ENCODE measurements at regions not wholly inside any gene's neighbourhood (a gene's known extent, or its start where the extent isn't known, plus 50 kb on each side); places are given as distances from the start of the nearest gene placed in this dataset.

- Histone ChIP-seq H3K27me3 (ENCODE audit: control insufficient read depth, insufficient read depth, low read length) (no peaks in the 10 kb centered on the region), H3K4me3 (ENCODE audit: low read length) (no peak overlapping the region), H3K36me3 (ENCODE audit: control insufficient read depth, low read depth, low read length) (no peaks in the 10 kb centered on the region), H3K4me1 (ENCODE audit: control insufficient read depth, low read depth, low read length) (no peaks in the 10 kb centered on the region), H3K9me3 (ENCODE audit: control insufficient read depth, low read depth, low read length) (no peaks in the 10 kb centered on the region), H3K27ac (ENCODE audit: low read length) (no peak overlapping the region), H3K9ac (ENCODE audit: low read length) (no peak overlapping the region)
These were observed 221.0 kb downstream of the OSR1 start for GRCh38 chr2:19137433-19137832.

GRCh38 chr2:19132967-19133366 lies 225.5 kb downstream of the OSR1 start:
- Histone ChIP-seq H3K9me3 (ENCODE audit: control insufficient read depth, low read depth, low read length) (no peaks in the 10 kb centered on the region), H3K4me3 (ENCODE audit: low read length) (no peak overlapping the region), H3K36me3 (ENCODE audit: control insufficient read depth, low read depth, low read length) (no peaks in the 10 kb centered on the region), H3K27me3 (ENCODE audit: control insufficient read depth, insufficient read depth, low read length) (no peaks in the 10 kb centered on the region), H3K4me1 (ENCODE audit: control insufficient read depth, low read depth, low read length) (no peaks in the 10 kb centered on the region), H3K27ac (ENCODE audit: low read length) (no peak overlapping the region), H3K9ac (ENCODE audit: low read length) (no peak overlapping the region)

GRCh38 chr2:19131871-19132270 lies 226.6 kb downstream of the OSR1 start:
- no peak overlapping the region for H3K9ac ChIP-seq (ENCODE audit: low read length)
- H3K4me1 ChIP-seq (ENCODE audit: control insufficient read depth, low read depth, low read length), result no peaks in the 10 kb centered on the region
- no peaks in the 10 kb centered on the region for H3K36me3 ChIP-seq (ENCODE audit: control insufficient read depth, low read depth, low read length)
- H3K9me3 ChIP-seq (ENCODE audit: control insufficient read depth, low read depth, low read length), result no peaks in the 10 kb centered on the region
- H3K27ac ChIP-seq (ENCODE audit: low read length), result no peak overlapping the region
- H3K27me3 ChIP-seq (ENCODE audit: control insufficient read depth, insufficient read depth, low read length), result no peaks in the 10 kb centered on the region
- H3K4me3 ChIP-seq (ENCODE audit: low read length), result no peak overlapping the region

DNA sequence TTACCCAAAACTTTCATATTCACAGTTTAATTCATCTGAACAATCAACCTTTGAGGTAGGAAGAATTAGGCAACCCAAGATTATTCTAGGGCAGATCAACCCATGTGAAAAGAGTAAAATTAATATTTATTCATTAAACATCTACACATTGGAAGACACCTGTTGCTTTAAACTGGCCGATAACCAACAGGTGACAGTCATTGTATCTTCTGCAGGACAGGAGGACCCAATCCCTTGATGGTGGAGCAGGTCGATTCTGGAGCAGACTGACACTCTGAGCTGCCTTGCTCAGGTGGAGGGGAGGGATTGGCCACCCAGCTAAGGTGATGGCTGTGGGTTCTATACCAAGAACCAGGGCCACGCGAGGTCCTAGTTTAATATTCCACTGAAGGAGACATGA lies 230.3 kb downstream of the OSR1 start:
- Histone ChIP-seq H3K36me3 (ENCODE audit: control insufficient read depth, low read depth, low read length) (no peaks in the 10 kb centered on the region), H3K27ac (ENCODE audit: low read length) (no peak overlapping the region), H3K4me3 (ENCODE audit: low read length) (no peak overlapping the region), H3K4me1 (ENCODE audit: control insufficient read depth, low read depth, low read length) (no peaks in the 10 kb centered on the region), H3K9ac (ENCODE audit: low read length) (no peak overlapping the region), H3K9me3 (ENCODE audit: control insufficient read depth, low read depth, low read length) (no peaks in the 10 kb centered on the region), H3K27me3 (ENCODE audit: control insufficient read depth, insufficient read depth, low read length) (no peaks in the 10 kb centered on the region)

DNA sequence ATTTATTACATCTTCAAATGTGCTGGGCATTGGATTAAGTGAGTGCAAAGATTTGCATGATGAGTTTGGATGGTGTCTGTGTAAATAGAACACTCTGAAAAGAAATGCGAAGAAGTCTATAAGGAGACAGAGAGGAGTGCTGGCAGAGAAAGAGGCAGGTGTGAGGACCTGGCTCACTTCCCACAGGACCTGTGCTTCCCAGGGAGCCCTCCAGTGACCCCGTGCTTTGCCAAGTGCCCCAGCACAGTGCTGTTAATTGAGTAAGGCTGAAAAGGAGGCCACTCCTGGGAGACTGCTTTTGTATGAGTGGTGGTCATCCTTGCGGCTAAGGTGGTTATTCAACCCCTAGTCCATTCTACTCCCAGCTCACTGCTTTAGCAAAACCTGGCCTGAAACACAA lies 230.8 kb downstream of the OSR1 start:
- no peak overlapping the region for H3K4me3 ChIP-seq (ENCODE audit: low read length)
- no peaks in the 10 kb centered on the region for H3K36me3 ChIP-seq (ENCODE audit: control insufficient read depth, low read depth, low read length)
- no peaks in the 10 kb centered on the region for H3K4me1 ChIP-seq (ENCODE audit: control insufficient read depth, low read depth, low read length)
- H3K27me3 ChIP-seq (ENCODE audit: control insufficient read depth, insufficient read depth, low read length), result no peaks in the 10 kb centered on the region
- H3K9me3 ChIP-seq (ENCODE audit: control insufficient read depth, low read depth, low read length), result no peaks in the 10 kb centered on the region
- H3K27ac ChIP-seq (ENCODE audit: low read length), result no peak overlapping the region
- no peak overlapping the region for H3K9ac ChIP-seq (ENCODE audit: low read length)

DNA sequence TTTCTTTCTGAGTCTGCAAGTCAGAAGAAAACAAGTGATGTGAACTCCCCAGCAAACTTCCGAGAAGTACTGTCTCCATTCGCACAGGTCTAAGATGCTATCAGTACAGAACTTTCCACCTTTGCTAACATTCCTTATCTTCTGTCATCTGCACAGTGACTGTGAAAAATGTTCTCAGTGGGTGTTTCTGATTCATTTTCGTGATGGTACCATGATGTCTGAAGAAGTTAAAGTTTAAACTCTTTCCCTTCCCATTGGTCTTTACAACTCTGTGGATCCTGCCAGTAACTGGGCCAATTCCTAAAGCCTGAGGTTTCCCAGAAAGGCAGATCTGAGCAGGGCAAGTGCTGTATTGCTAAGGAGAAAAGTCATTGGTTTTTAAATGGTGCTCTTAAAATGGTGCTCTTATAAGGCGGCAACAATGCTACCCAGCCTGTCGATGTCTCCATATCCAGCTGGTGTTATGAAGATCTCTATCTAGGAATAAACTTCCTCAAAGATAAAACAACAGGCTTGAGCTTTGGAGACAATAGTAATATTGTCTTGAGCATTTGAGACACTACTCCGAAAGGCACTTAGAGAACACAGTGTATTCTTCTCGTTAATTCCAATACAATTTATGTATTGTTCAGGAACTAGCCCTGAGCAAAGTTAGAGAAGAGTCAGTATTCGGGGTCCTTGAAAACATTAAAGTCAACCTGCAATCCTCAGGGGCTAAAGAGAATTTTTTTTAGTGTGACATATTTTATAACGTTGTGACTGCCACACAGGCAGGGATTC lies 232.3 kb downstream of the OSR1 start:
- H3K4me1 ChIP-seq (ENCODE audit: control insufficient read depth, low read depth, low read length), result no peaks in the 10 kb centered on the region
- H3K27ac ChIP-seq (ENCODE audit: low read length), result no peak overlapping the region
- no peaks in the 10 kb centered on the region for H3K9me3 ChIP-seq (ENCODE audit: control insufficient read depth, low read depth, low read length)
- no peaks in the 10 kb centered on the region for H3K36me3 ChIP-seq (ENCODE audit: control insufficient read depth, low read depth, low read length)
- no peak overlapping the region for H3K4me3 ChIP-seq (ENCODE audit: low read length)
- no peak overlapping the region for H3K9ac ChIP-seq (ENCODE audit: low read length)
- no peaks in the 10 kb centered on the region for H3K27me3 ChIP-seq (ENCODE audit: control insufficient read depth, insufficient read depth, low read length)

GRCh38 chr2:19124135-19124534 lies 234.3 kb downstream of the OSR1 start:
- no peak overlapping the region for H3K9ac ChIP-seq (ENCODE audit: low read length)
- no peaks in the 10 kb centered on the region for H3K27me3 ChIP-seq (ENCODE audit: control insufficient read depth, insufficient read depth, low read length)
- no peak overlapping the region for H3K27ac ChIP-seq (ENCODE audit: low read length)
- no peaks in the 10 kb centered on the region for H3K4me1 ChIP-seq (ENCODE audit: control insufficient read depth, low read depth, low read length)
- no peaks in the 10 kb centered on the region for H3K36me3 ChIP-seq (ENCODE audit: control insufficient read depth, low read depth, low read length)
- no peaks in the 10 kb centered on the region for H3K9me3 ChIP-seq (ENCODE audit: control insufficient read depth, low read depth, low read length)
- H3K4me3 ChIP-seq (ENCODE audit: low read length), result no peak overlapping the region

- no peaks in the 10 kb centered on the region for H3K27me3 ChIP-seq (ENCODE audit: control insufficient read depth, insufficient read depth, low read length)
These were observed 234.9 kb downstream of the OSR1 start for GRCh38 chr2:19123556-19123955.

GRCh38 chr2:19122220-19122619 lies 236.2 kb downstream of the OSR1 start:
- Histone ChIP-seq H3K9ac (ENCODE audit: low read length) (no peak overlapping the region), H3K36me3 (ENCODE audit: control insufficient read depth, low read depth, low read length) (no peaks in the 10 kb centered on the region), H3K4me3 (ENCODE audit: low read length) (no peak overlapping the region), H3K27ac (ENCODE audit: low read length) (no peak overlapping the region), H3K4me1 (ENCODE audit: control insufficient read depth, low read depth, low read length) (no peaks in the 10 kb centered on the region), H3K27me3 (ENCODE audit: control insufficient read depth, insufficient read depth, low read length) (no peaks in the 10 kb centered on the region), H3K9me3 (ENCODE audit: control insufficient read depth, low read depth, low read length) (no peaks in the 10 kb centered on the region)

More at GRCh38 chr2:19123556-19123955, 234.9 kb downstream of the OSR1 start:
- Histone ChIP-seq H3K36me3 (ENCODE audit: control insufficient read depth, low read depth, low read length) (no peaks in the 10 kb centered on the region), H3K27ac (ENCODE audit: low read length) (no peak overlapping the region), H3K4me3 (ENCODE audit: low read length) (no peak overlapping the region), H3K9ac (ENCODE audit: low read length) (no peak overlapping the region), H3K9me3 (ENCODE audit: control insufficient read depth, low read depth, low read length) (no peaks in the 10 kb centered on the region), H3K4me1 (ENCODE audit: control insufficient read depth, low read depth, low read length) (no peaks in the 10 kb centered on the region)

- H3K4me1 ChIP-seq (ENCODE audit: control insufficient read depth, low read depth, low read length), result no peaks in the 10 kb centered on the region
- no peak overlapping the region for H3K9ac ChIP-seq (ENCODE audit: low read length)
- no peak overlapping the region for H3K4me3 ChIP-seq (ENCODE audit: low read length)
- no peaks in the 10 kb centered on the region for H3K27me3 ChIP-seq (ENCODE audit: control insufficient read depth, insufficient read depth, low read length)
- no peak overlapping the region for H3K27ac ChIP-seq (ENCODE audit: low read length)
- no peaks in the 10 kb centered on the region for H3K36me3 ChIP-seq (ENCODE audit: control insufficient read depth, low read depth, low read length)
- no peaks in the 10 kb centered on the region for H3K9me3 ChIP-seq (ENCODE audit: control insufficient read depth, low read depth, low read length)
These were observed 237.3 kb downstream of the OSR1 start for GRCh38 chr2:19120941-19121750.

GRCh38 chr2:19120181-19120580 lies 238.2 kb downstream of the OSR1 start:
- no peak overlapping the region for H3K9ac ChIP-seq (ENCODE audit: low read length)
- no peaks in the 10 kb centered on the region for H3K36me3 ChIP-seq (ENCODE audit: control insufficient read depth, low read depth, low read length)
- no peaks in the 10 kb centered on the region for H3K9me3 ChIP-seq (ENCODE audit: control insufficient read depth, low read depth, low read length)
- H3K4me3 ChIP-seq (ENCODE audit: low read length), result no peak overlapping the region
- H3K27ac ChIP-seq (ENCODE audit: low read length), result no peak overlapping the region
- no peaks in the 10 kb centered on the region for H3K27me3 ChIP-seq (ENCODE audit: control insufficient read depth, insufficient read depth, low read length)
- H3K4me1 ChIP-seq (ENCODE audit: control insufficient read depth, low read depth, low read length), result no peaks in the 10 kb centered on the region
